IPS-NIHi7 (cell line): ENCODE measurements at regions not wholly inside any gene's neighbourhood (a gene's known extent, or its start where the extent isn't known, plus 50 kb on each side); places are given as distances from the start of the nearest gene placed in this dataset.

Experiments
- DNase-seq: peaks from one replicate; pipeline ENCODE4 v3.0.0; 2012; ENCODE audit warnings: mixed read lengths; ENCODE audit errors: extremely low spot score

- DNase-seq, result no peak
Observed at GRCh38 chr1:47630346-47630745, 192.5 kb downstream of the FOXD2 start.

- DNase-seq, result no peak
Observed at GRCh38 chr1:47631411-47631995, 193.7 kb downstream of the FOXD2 start.

GRCh38 chr1:47635111-47635510 lies 197.3 kb downstream of the FOXD2 start:
- DNase-seq, result no peak

GRCh38 chr1:47635597-47635996 lies 197.8 kb downstream of the FOXD2 start:
- DNase-seq, result no peak

GRCh38 chr1:47637111-47637685 lies 199.4 kb downstream of the FOXD2 start:
- no peak for DNase-seq

- no peak for DNase-seq
Observed at GRCh38 chr1:47638240-47638639, 200.4 kb downstream of the FOXD2 start.

- no peak for DNase-seq
Observed at GRCh38 chr1:47638713-47639112, 200.9 kb downstream of the FOXD2 start.

GRCh38 chr1:47643306-47644211 lies 205.7 kb downstream of the FOXD2 start:
- peak; percentile 62 for DNase-seq

GRCh38 chr1:47644212-47644573 lies 206.3 kb downstream of the FOXD2 start:
- peak; percentile 61 for DNase-seq

- DNase-seq, result no peak
Observed at GRCh38 chr1:47645151-47645550, 207.3 kb downstream of the FOXD2 start.

- no peak for DNase-seq
Observed at GRCh38 chr1:47646676-47647075, 208.8 kb downstream of the FOXD2 start.

- DNase-seq, result no peak
Observed at GRCh38 chr1:47647327-47647845, 209.5 kb downstream of the FOXD2 start.

- no peak for DNase-seq
Observed at GRCh38 chr1:47650205-47650604, 212.4 kb downstream of the FOXD2 start.

- DNase-seq, result no peak
Observed at GRCh38 chr1:47650611-47651010, 212.8 kb downstream of the FOXD2 start.

- DNase-seq, result no peak
Observed at GRCh38 chr1:47651311-47652089, 213.7 kb downstream of the FOXD2 start.

GRCh38 chr1:47655521-47656300 lies 217.9 kb downstream of the FOXD2 start:
- DNase-seq, result no peak

GRCh38 chr1:47656719-47657685 lies 219.2 kb downstream of the FOXD2 start:
- no peak for DNase-seq

GRCh38 chr1:47658161-47658920 lies 220.5 kb downstream of the FOXD2 start:
- DNase-seq, result no peak

GRCh38 chr1:47659146-47659545 lies 221.3 kb downstream of the FOXD2 start:
- no peak for DNase-seq
